ENCODE measurements at regions not wholly inside any gene's neighbourhood (a gene's known extent, or its start where the extent isn't known, plus 50 kb on each side); places are given as distances from the start of the nearest gene placed in this dataset.

DNA sequence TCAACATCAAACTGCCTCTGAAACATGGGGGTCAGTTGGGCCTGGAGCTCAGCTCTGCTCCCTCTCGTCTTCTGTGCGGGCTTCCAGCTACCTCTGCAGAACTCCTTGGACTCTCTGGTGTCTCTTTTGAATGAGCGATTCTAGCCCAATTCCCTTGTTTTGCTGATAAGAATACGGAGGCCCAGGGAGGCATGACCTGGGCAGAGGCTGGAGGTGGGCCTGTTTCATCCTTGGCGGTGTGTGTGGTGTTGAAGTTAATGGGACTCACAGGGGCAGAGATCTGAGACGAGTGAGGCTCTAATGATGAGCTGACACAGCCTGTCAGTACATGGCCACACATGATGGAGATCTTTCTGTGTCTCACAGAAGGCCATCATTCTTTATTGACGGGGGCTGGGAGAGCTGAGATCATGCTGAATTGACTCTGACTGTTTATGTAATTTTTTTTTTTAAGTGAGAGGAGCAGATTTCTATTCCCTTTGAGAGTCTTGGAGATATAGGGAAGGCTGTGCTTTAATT is 134.5 kb downstream of the URB2 start:
- TF ChIP-seq, protein P1, sequence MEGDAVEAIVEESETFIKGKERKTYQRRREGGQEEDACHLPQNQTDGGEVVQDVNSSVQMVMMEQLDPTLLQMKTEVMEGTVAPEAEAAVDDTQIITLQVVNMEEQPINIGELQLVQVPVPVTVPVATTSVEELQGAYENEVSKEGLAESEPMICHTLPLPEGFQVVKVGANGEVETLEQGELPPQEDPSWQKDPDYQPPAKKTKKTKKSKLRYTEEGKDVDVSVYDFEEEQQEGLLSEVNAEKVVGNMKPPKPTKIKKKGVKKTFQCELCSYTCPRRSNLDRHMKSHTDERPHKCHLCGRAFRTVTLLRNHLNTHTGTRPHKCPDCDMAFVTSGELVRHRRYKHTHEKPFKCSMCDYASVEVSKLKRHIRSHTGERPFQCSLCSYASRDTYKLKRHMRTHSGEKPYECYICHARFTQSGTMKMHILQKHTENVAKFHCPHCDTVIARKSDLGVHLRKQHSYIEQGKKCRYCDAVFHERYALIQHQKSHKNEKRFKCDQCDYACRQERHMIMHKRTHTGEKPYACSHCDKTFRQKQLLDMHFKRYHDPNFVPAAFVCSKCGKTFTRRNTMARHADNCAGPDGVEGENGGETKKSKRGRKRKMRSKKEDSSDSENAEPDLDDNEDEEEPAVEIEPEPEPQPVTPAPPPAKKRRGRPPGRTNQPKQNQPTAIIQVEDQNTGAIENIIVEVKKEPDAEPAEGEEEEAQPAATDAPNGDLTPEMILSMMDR (IDR thresholded peaks at IDR 0.05; ENCODE audit: low read depth, low read length): no peak
- DNase-seq (ENCODE audit: extremely low read depth, low read depth): no peak

DNA sequence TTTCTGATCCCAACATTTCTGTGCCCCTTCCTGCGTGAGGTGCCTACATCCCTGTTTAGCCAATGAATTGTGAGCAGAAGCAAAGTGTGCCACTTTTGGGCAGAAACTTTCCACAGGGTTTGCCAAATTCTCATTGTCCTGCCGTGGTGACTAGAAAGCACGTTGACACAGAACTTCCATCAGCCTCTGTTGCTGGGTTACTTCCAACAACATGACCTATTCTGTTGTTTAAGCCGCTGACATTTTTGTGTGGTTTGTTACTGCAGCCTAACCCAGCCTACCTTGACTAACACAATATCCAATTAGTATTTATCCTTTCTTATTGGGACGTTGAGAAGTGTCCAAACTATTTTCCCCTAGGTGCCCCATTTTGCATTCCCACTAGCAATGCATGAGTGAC is 136.8 kb downstream of the URB2 start:
- TF ChIP-seq, protein P1 (IDR thresholded peaks at IDR 0.05; ENCODE audit: low read depth, low read length): no peak
- DNase-seq (ENCODE audit: extremely low read depth, low read depth): no peak

DNA sequence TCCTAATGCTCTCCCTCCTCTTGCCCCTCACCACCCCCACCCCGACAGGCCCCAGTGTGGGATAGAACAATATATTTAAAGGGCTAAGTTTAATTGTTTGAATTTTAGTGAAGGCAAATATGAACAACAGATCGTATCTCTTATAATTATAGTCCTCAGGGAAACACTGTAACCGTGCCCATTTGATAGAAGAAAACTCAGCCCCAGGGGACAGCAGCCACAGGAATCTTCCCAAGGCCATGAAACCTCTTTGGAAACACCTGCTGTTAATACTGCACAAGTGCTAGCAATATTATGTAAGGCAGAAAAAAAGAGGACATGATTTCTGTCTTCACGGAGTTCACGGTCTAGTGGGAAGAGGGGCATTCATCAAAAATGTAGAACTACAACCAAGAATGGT is 142.2 kb downstream of the URB2 start:
- TF ChIP-seq, protein P1 (IDR thresholded peaks at IDR 0.05; ENCODE audit: low read depth, low read length): no peak
- no peak for DNase-seq (ENCODE audit: extremely low read depth, low read depth)

DNA sequence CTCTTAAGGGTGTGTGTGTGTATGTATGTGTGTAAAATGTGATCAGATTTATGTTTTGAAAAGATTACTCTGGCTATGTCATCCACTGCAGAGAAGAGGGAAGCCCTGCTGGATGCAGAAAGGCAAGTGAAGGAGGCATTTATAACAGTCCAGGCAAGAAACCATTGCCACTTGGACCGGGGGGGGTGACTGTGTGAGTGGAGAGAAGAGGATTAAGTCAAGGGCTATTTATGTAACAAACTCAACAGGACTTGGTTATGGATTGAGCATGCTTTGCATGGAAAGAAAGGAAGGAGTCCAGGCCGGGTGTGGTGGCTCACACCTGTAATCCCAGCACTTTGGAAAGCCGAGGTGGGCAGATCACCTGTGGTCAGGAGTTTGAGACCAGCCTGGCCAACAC is 143.0 kb downstream of the URB2 start:
- no peak for DNase-seq (ENCODE audit: extremely low read depth, low read depth)
- TF ChIP-seq, protein P1 (IDR thresholded peaks at IDR 0.05; ENCODE audit: low read depth, low read length): no peak

DNA sequence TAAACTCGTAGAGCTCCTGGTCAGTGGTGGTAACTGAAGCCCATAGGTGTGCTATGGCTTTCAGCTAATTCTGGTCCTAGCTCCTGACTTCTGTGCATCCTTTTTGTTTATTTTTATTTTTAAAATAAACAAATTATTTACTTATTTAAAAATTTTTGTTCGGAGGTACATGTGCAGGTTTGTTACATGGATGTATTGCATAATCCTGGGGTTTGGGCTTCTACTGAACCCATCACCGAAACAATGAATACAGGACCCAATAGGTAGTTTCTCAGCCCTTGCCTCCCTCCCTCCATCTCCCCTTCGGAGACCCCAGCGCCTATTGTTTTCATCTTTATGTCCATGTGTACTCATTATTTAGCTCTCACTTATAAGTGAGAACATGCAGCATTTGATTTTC is 143.8 kb downstream of the URB2 start:
- DNase-seq (ENCODE audit: extremely low read depth, low read depth): no peak
- TF ChIP-seq, protein P1 (IDR thresholded peaks at IDR 0.05; ENCODE audit: low read depth, low read length): no peak

DNA sequence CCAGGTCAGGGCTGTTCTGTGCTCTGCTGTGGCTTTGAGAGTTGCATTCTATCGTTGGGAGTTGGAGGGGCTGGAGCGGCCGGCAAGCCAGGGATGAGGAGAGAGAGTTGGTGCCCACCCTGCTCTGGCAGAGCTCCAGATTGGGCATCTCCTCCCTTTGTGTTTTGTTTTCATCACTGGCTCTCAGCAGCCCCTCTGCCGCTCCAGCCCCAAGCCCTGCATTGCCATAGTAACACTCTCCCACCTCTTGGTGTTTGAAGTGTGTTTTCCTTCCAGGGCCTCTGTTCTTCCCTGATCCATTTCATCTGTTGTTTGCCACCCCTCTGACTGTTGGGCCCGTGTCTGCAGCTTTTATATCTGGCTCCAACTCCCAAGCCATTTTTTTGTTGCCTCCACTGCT is 152.7 kb downstream of the URB2 start:
- TF ChIP-seq, protein P1 (IDR thresholded peaks at IDR 0.05; ENCODE audit: low read depth, low read length): no peak
- no peak for DNase-seq (ENCODE audit: extremely low read depth, low read depth)

DNA sequence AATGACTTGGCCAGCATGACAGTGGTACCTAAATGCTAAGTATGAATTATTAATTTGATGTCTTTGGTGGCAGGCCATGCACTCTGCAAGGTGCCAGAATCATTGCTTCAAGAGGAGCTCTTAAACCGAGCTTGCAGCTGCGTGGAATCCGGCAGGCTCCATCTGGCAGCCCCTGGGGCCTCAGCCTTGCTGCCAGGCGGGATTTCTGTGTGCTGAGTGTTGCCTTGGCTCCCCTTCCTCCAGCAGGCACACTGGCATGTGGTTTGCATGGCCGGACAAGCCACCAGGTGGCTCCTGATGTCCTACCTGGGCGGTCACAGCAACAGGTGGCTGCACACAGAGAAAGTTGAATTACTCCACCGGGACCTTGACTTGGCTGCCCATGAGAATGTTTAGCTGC is 155.4 kb downstream of the URB2 start:
- DNase-seq (ENCODE audit: extremely low read depth, low read depth): no peak
- TF ChIP-seq, protein P1 (IDR thresholded peaks at IDR 0.05; ENCODE audit: low read depth, low read length): no peak
